GM21381 (cell line): ENCODE measurements at regions not wholly inside any gene's neighbourhood (a gene's known extent, or its start where the extent isn't known, plus 50 kb on each side); places are given as distances from the start of the nearest gene placed in this dataset.

Experiments
- ATAC-seq: cut with Tn5 transposase; IDR thresholded peaks from one replicate; pipeline ENCODE4 v1.9.1; 2021; ENCODE audit warnings: mild to moderate bottlenecking, moderate library complexity; ENCODE audit not compliant: unreplicated experiment

DNA sequence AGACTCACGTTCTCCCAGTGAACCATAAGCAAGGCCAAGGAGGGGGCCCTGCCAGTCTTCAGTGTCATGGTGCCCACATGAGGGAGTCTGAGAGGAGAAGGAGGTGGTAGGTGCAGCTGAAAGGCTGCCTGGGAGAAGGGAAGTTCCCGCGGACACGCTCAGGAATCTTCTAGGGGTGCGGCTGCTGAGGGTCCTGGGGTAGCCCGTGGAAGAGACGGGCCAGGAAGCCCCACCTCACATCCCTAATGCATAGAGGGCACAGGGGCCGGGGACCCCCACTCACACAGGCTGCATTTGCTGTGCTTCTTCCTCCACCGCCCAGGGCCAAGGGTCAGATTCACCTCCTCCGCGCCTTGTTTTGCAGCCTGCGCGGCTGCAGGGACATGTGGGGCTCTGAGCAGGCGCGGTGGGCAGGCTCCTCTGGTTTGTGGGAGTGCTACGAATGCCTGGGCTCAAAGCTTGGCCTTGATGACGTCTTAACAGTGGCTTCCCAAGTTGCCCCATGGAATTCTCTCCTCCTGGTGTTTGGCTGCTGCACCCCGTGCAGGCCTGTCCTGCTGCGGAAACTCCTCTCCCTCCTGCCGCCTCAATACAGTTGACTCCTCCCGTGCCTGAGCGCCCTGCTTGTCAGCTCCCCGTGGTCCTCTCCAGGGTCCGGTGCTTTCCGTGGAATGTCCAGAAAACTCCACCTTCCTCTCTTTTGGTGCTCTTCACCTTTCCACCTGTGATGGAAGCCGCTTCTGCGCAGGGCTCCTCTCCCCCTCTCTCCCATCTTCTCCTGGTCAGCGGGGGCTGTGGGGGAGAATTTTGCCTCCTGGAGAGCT is 95.7 kb downstream of the VAPA start:
- ATAC-seq, result no peak

DNA sequence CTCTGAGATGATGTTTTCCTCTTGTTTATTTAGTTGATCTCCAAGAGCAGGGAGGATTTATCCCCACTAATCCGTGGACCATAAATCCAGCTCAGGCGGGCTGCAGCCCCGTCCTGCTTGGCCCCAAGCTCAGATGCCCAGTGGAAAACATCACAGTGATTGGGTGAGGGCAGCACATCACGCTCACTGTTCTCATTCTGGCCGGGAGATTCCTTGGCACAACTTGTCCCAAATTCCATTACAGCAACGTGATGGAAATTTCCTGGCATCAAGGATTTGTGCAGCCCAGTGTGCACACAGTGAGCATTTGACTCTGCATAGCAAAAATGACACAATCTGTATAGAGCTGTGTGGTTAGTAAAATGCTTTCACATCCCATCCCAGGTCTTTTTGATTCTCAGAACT is 96.8 kb downstream of the VAPA start:
- no peak for ATAC-seq

DNA sequence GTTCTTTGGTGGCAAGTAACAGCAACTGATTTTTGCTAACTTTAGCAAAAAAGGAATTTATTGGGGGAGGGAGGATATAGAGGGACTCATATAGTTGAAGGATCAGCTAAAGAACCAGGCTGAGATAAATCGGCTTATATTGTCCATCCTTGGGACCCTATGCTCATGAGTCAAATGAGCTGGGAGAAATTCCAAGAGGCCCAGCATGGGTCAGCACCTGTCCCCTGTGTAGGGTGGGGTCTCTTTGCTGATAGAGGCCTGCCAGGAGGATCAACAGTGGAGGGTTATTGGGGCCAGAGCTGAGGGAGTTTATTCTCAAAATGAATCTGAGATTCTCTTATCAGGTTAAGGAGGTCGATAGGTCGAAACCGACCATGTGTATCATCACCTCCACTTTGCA is 97.2 kb downstream of the VAPA start:
- no peak for ATAC-seq

DNA sequence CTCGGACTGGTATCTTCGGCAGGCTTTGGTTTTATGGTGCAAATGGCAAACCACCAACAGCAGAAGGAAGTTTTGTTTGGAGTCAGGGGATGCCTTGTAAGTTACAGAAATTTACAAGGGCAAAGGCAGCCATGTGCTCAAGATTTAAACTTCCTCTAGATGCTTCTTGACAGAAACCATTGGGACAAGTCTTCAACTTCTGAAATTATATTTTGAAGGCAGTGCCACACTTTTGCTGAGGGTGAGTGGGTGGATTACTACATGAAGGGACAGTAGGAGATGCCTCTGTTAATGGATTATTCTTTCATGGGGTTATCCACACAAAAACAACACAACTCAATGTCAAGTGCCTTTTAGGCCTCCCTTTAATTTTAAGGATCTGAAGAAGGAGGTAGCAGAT is 97.9 kb downstream of the VAPA start:
- ATAC-seq, result no peak

DNA sequence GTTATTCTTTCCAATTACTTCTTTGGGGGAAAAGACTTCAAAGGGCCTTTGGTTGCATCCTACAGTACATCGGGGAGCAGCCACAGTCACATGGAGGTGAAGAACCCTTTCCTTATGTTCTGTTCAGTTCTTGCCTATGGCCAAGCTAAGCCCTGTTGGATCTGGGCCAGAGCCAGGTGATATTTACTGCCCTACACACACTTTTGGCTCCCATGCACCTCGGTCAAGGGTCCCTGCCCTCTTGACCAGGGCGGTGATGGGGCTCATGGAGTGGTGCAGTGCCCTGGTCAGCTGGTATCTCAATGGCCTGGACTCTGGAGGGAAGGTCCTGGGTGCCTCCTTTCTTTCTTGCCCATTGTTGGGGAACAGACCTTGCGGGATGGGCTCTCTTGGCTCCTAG is 98.7 kb downstream of the VAPA start:
- no peak for ATAC-seq

DNA sequence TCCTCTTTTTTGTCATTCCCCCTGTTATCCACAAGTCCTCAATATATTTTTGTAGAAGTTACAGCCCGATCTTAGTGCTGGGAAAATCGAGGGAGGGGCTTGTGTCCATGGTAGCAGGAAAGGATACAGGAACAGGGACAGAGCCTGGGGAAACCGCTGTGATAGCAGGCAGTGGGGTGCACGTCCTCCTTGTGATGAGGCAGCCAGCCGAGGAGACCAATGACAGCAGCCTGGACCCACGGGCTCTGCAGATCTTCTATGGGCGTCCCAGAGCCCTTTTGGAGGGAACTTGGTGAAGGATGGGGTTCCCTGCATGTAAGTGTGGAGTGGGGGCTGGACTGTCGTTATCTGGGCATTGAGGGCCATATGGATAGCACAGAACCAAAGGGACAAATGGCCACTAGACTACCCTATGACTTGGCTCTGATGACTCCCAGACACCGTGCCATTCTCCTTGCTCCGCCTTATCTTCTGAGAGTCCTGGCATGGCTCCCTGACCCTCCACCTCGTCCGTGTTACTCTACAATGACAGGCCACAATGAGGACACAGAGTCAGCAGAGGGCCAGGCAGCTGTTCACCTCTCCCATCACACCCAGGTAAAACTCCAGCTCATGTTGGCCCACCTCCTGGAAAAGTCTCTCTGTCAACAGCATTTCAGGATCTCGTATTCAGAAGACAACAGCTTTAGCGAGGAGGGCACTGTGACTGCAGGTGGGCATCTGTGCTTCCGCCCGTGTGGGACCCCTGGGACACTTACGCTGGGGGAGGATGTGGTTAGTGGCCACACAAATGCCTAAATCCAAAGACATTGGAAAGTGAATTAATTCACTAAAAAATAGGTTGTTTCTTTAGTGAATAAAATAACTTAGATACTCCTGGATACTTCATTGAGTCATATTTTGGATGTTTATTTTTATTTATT is 100.1 kb downstream of the VAPA start:
- ATAC-seq, result no peak

DNA sequence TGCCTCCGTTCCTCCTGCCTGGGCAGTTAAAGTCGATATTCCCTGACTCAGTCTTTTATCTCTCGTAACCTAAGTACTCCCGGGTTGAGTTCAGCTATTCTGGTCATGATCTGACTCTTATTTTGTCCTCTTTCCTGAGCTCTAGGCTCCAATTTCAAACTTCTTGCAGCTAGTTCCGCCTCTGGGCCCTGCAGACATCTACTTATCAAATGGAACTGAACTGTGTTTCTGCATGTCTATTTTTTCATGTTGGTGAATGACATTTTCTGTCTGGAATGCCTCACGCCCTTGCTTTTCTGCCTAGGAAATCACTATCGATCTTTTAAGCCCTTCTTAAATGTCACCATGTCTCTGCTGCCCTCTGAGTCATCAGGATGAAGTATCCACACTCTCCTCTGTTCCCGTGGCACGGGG is 101.5 kb downstream of the VAPA start:
- ATAC-seq, result no peak

DNA sequence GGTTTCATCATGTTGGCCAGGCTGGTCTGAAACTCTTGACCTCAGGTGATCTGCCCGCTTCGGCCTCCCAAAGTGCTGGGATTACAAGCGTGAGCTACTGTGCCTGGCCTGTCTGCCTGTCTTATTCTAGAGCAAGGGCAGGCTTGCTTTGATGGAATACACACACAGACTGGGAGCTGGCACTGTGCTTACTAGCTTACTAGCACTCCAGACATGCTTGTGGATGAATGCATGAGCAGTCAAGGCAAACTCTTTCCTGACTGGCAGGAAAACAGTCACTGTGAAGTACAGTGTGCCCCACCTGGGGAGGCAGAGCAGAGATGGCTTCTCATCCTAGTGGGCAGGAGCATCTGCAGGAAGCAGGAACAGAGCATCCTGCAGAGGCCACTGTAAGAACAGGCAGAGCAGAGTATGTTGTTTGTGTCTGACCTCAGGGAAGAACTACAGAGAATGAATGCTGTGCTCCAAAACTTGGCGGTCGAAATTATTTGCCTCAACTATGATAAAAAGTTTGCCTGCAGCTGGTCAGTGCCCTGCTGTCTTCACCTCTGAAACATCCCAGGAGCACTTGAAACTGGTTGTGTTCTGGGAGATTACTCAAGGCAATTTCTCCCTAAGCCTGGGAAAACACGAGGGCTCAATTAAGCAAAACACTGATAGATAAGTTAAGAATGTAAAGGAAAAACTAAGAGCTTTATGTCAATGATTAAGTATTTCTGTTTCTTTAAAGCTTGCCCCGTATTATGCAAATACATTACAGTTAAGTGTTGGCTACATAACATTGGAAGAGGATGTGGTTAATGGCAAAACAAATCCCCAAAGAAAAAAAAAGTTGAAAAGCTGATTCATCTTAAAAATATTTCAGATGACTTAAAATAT is 102.4 kb downstream of the VAPA start:
- ATAC-seq, result no peak

DNA sequence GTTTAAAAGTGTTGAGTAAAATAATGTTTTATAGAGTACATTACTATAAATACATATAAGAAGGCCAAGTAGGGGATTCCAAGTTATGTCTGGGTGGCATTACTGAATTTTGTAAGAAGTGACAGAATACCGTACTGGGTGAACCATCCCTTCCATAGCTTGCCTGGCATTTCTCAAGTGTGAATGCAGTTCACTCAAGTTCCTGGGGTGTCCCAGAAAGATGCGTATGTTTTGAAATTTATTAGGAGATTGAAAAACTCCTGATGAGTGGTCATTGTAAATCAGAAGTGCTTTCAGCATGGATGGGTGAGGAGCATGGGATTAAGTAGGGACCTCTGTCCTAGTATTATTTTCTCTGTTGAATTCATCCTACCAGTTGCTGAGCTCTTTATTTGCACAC is 103.2 kb downstream of the VAPA start:
- no peak for ATAC-seq

DNA sequence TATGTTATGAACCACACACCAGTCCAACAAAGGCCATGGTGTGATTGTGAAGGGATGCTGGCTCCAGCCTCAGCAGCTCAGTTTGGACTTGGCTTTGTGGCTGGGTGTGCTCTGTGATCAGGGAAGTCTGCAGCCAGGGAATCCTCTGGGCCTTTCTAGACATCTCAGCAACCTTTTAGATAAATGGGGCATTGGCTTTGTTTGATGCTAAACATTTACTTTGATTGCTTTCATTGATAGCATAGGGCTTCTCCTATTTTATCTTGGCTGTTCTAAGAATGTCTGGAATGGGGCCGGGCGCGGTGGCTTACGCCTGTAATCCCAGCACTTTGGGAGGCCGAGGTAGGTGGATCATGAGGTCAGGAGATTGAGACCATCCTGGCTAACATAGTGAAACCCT is 104.5 kb downstream of the VAPA start:
- ATAC-seq, result no peak

DNA sequence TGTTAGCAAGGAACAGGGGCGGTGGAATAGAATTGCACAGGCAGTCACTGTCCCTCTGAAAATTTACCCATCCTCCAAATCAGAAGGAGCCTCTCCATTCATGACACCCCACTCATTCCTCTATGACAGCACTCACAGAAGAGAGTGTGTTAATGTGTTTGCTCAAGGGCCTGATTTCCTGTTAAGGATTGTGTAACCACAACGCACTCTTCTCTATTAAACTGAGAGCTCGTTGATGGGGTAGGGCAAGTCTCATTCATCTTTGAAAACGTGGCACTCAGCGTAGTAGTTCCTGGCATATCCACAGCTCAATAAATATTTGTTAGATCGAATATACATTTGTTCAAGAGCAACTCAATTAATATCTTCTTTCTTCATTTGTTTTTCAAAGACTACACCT is 106.4 kb downstream of the VAPA start:
- ATAC-seq, result no peak

DNA sequence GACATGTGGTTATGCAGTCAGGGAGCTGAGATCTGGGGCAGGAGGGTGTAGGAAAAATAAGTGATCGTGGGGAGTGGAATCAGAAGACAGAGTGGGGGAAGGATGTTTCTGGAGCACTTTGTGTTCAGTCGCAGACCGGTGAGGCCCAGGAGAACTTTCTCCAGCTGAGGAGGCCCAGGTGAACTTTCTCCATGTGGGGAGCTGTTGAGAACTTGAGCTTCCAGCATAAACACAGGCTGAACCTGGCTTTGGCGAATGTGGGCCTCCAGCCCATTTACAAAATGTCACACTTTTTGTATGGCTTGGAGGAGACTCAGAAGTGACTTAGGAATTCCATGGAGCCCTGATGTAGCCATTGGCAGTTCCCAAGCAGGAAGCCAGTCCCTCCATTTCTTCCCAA is 108.5 kb downstream of the VAPA start:
- no peak for ATAC-seq

DNA sequence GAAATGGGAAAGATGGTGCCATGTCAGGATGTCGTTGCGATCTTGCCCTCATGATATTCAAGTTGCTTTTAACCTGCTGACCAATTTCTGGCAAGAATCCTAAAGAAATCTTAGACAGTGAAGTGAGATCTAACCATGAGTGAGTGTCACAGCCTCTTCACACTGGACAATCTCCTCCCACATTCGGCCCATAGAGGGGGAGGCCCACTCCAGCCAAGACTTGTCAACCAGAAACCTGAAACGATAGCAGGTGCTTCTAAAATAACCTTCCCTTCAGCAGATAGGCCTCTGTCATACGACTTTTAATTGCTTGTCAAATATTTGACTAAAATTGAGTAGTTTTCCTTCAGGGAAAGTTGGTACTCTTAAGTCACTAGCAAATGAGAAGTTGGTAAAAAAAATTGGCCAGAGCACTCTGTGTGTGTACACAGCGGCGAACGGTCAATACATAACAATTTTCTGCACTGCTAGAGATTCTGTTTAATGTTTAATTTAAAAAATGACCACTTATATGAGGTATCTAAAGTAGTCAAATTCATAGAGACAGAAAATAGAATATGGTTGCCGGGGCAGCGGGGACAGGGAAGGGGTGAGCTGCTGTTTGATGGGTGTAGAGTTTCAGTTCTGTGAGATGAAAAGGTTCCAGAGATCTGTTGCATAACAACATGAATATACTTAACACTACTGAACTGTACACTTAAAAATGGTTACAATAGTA is 110.2 kb downstream of the VAPA start:
- ATAC-seq, result no peak

DNA sequence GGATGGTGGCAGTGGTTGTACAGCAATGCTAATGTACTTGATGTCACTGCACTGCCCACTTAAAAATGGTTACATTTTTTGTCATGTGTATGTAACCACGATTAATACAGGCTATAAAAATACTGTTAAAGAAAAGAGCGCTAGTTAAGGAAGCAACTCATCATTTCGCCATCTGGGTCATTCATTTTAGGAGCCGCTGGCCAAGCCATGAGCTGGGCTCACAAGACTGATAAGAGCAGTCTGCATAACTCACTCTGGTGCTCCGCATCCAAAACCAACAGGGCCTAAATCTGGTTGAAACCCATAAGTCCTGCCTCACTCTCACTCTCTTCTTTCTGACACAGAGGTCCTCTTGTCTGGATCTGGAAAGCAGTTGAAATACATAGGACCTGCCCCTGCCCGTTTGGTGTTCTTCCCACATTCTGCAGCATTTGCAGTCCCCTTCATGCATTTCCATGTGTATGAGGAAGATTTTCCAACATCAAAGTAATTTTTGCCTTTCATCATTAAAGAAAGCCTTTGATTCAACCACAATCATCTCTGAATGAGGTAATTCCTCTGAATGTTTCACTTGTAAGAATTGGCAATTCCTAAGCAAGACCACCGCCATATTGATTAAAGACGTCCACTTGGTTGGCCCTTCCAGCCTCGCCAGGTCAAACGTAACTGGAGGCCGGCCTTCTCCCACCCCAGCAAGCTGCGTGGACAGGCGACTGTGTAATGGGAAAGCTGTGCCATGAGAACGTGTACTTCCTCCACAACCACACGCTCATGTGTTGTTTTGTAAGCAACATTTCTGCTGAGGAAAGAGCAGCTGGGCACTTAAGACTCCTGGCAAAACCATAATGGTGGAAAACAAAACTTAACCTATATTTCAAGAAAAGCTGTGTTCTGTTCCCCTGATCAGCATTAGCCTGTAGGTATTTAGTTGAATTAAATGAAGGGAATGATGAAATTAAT is 112.2 kb downstream of the VAPA start:
- ATAC-seq, result no peak

DNA sequence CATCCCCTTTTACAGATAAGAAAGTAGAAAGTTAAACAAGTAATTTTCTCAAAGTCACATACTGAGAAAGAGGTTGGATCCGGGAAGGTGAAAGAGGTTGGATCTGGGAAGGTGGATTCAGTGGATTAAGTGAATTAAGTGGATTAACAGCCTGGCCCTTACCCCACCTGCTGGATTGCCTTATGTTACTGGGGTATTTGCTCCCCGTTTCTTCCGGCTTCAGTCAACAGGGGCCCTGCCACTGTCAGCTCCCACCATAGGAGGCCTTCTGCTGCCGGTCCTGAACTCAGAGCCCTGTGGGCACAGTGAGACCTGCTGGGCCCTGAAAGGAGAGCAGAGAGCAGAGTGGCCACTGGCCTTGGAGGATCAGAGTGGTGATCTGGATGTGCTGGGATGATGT is 113.2 kb downstream of the VAPA start:
- no peak for ATAC-seq

DNA sequence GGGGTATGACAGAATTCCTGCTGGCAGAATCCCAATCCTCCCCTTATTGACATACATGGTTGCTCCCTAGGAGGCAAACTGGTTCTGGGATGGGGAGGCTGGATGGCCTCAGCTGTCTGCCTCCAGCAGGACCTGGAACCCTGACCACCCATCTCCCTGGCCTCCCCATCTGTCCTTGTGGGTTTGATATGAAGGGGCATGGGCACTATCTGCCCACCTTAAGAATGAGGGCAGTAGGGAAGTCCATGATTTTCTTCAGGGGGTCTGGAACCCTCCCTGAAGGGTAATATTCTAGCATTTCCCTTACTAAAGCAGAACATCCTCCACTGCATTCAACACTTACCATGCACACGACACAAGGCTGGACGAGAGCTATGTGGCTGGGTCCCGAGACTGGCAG is 113.6 kb downstream of the VAPA start:
- no peak for ATAC-seq

DNA sequence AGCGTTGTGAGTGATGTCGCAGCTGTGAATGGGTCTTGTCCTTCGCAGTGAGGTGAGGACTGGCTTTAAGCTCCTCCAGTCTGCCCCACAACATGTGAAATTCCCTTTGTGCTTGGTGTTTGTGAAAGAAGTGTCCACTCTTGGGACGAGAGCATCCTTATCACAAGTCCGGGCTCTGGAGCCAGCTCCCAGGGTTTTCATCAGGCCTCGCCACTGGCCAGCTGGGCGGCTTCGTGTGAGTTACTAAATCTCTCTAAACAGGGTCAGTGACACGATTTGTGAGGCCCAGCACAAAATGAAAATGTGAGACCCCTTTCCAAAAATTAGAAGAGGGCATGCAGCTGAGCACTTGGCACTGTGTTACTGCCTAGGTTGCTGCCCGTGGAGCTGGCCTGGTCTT is 115.9 kb downstream of the VAPA start:
- ATAC-seq, result no peak

DNA sequence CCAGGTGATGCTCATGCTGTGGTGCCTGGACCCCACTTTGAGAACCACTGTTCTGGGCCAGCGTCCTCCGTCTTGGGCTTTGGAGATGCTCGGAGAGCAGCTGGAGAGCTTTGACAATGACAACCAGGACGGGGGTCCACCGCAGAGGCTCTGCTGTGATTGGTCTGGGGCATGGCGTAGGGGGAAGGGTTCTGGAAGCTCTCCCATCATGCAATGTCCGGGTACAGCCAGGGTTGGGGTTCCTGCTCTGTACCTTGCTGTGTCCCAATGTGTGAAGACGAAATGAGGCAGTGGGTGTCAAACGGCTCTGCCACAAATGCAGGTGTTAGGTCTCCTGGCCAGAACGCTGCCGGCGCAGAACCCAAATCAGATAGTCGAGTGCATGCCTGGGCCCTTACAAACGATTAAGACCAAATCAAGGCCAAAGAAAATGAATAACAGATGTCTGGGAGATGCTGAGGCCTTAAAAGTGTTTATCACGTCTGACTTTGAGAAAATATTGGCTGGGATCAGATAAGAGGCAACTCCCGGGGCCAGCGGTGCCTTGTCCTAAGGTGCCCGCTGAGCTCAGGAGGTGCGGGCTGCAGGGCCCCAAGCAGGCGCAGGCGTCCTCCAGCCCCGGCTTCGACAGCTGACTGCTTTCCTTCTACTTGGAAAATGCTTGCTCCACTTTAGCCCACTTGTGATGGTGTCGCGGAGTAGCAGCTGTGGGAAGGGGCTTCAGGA is 117.2 kb downstream of the VAPA start:
- no peak for ATAC-seq
